ENCODE measurements at regions not wholly inside any gene's neighbourhood (a gene's known extent, or its start where the extent isn't known, plus 50 kb on each side); places are given as distances from the start of the nearest gene placed in this dataset.
A peak's percentile ranks its signal among the peaks of the same experiment; 100 is the strongest.

- ATAC-seq (no peak), DNase-seq (no peak)
- intact Hi-C loops (cut with DNase I, micrococcal nuclease), result no loop called here
Measured at GRCh38 chr1:167145965-167146364, 52.1 kb downstream of the STYXL2 start.

- ATAC-seq (no peak), DNase-seq (no peak)
- intact Hi-C loops (cut with DNase I, micrococcal nuclease), result no loop called here
Measured at GRCh38 chr1:167146903-167147539, 53.1 kb downstream of the STYXL2 start.

- intact Hi-C loops (cut with DNase I, micrococcal nuclease), result no loop called here
- DNase-seq, result no peak
- ATAC-seq, result no peak
Measured at GRCh38 chr1:167148421-167148820, 54.5 kb downstream of the STYXL2 start.

- no peak for DNase-seq
- intact Hi-C loops (cut with DNase I, micrococcal nuclease), result no loop called here
- no peak for ATAC-seq
Measured at GRCh38 chr1:167149793-167150491, 56.1 kb downstream of the STYXL2 start.

GRCh38 chr1:167150492-167150833, 56.6 kb downstream of the STYXL2 start:
- ATAC-seq (no peak), DNase-seq (no peak)
- intact Hi-C loops (cut with DNase I, micrococcal nuclease), result no loop called here

- no peak for DNase-seq
- intact Hi-C loops (cut with DNase I, micrococcal nuclease), result no loop called here
- no peak for ATAC-seq
Measured at GRCh38 chr1:167152192-167152876, 58.5 kb downstream of the STYXL2 start.

GRCh38 chr1:167156466-167156865, 62.6 kb downstream of the STYXL2 start:
- no peak for ATAC-seq
- intact Hi-C loops (cut with DNase I, micrococcal nuclease), result no loop called here

GRCh38 chr1:167157114-167157513, 63.2 kb downstream of the STYXL2 start:
- intact Hi-C loops (cut with DNase I, micrococcal nuclease), result no loop called here
- peak; percentile 78 for ATAC-seq
- DNase-seq, result no peak

More at GRCh38 chr1:167156466-167156865, 62.6 kb downstream of the STYXL2 start:
- no peak for DNase-seq

GRCh38 chr1:167158111-167158812, 62.4 kb upstream of the POU2F1 start:
- DNase-seq (no peak), ATAC-seq (no peak)
- intact Hi-C loops (cut with DNase I, micrococcal nuclease), result no loop called here

GRCh38 chr1:167158813-167159275, 61.8 kb upstream of the POU2F1 start:
- ATAC-seq (no peak), DNase-seq (no peak)
- intact Hi-C loops (cut with DNase I, micrococcal nuclease), result no loop called here

- DNase-seq (no peak), ATAC-seq (no peak)
- intact Hi-C loops (cut with DNase I, micrococcal nuclease), result no loop called here
Measured at GRCh38 chr1:167159782-167160181, 60.9 kb upstream of the POU2F1 start.

GRCh38 chr1:167161242-167161641, 59.4 kb upstream of the POU2F1 start:
- no peak for ATAC-seq
- DNase-seq, result no peak
- intact Hi-C loops (cut with DNase I, micrococcal nuclease), result no loop called here

- DNase-seq (no peak), ATAC-seq (no peak)
- intact Hi-C loops (cut with DNase I, micrococcal nuclease), result no loop called here
Measured at GRCh38 chr1:167161762-167162161, 58.9 kb upstream of the POU2F1 start.

- DNase-seq (no peak), ATAC-seq (no peak)
- intact Hi-C loops (cut with DNase I, micrococcal nuclease), result no loop called here
Measured at GRCh38 chr1:167165219-167165618, 55.5 kb upstream of the POU2F1 start.

GRCh38 chr1:167165948-167166689, 54.6 kb upstream of the POU2F1 start:
- peak; percentile 49 to 58 for DNase-seq
- intact Hi-C loops (cut with DNase I, micrococcal nuclease), result no loop called here
- peak; percentile 73 for ATAC-seq

GRCh38 chr1:167166690-167167075, 54.0 kb upstream of the POU2F1 start:
- DNase-seq, result peak in 1 of 2 donors; percentile 23
- ATAC-seq, result peak; percentile 40

GRCh38 chr1:167168424-167168823, 52.3 kb upstream of the POU2F1 start:
- ATAC-seq (no peak), DNase-seq (no peak)
- intact Hi-C loops (cut with DNase I, micrococcal nuclease), result no loop called here

More at GRCh38 chr1:167166690-167167075, 54.0 kb upstream of the POU2F1 start:
- intact Hi-C loops (cut with DNase I, micrococcal nuclease), result no loop called here

- no peak for DNase-seq
- ATAC-seq, result no peak
- intact Hi-C loops (cut with DNase I, micrococcal nuclease), result no loop called here
Measured at GRCh38 chr1:167169642-167170041, 51.0 kb upstream of the POU2F1 start.
